ENCODE measurements at regions not wholly inside any gene's neighbourhood (a gene's known extent, or its start where the extent isn't known, plus 50 kb on each side); places are given as distances from the start of the nearest gene placed in this dataset.

- dilution Hi-C loops (cut with HindIII; ENCODE audit: low sequenced_read_pairs, unreplicated experiment): no loop called here
- Histone ChIP-seq H2BK20ac (ENCODE audit: low read depth, low read length) (no peak overlapping the region), H3K56ac (ENCODE audit: extremely low read depth, insufficient read depth, low read length) (no peak overlapping the region), H3K4me2 (ENCODE audit: low read depth, low read length) (no peak overlapping the region), H2AK9ac (replicated peaks; ENCODE audit: low read depth, low read length, poor library complexity) (no peak overlapping the region), H3K9ac (ENCODE audit: low read depth, low read length) (no peak overlapping the region), H3K36me3 (ENCODE audit: control insufficient read depth, insufficient read depth, low read length) (no peaks in the 10 kb centered on the region), H3K4me3 (ENCODE audit: insufficient read depth, low read depth, low read length) (no peak overlapping the region), H4K8ac (ENCODE audit: low read depth in 2 of 2, low read length in 2 of 2) (no peak overlapping the region), H3K4me1 (ENCODE audit: control insufficient read depth, insufficient read depth, low read length) (no peaks in the 10 kb centered on the region), H3K18ac (ENCODE audit: low read depth, low read length) (no peak overlapping the region), H3K23ac (ENCODE audit: low read depth, low read length) (no peak overlapping the region), H3K79me1 (ENCODE audit: low read depth in 1 of 2, low read length in 2 of 2) (no peaks in the 10 kb centered on the region), H3K4ac (ENCODE audit: low read depth, low read length) (no peak overlapping the region), H3K9me3 (ENCODE audit: control insufficient read depth, insufficient read depth, low read length) (peaks cover 12% of the 10 kb centered on the region; the same call in 1 of the 2 replicates), H3K27me3 (ENCODE audit: control insufficient read depth, insufficient read depth, low read length) (no peaks in the 10 kb centered on the region), H2AK5ac (ENCODE audit: low read depth, low read length) (no peak overlapping the region), H3K9me1 (ENCODE audit: insufficient read depth, low read length) (no peaks in the 10 kb centered on the region), H2BK15ac (ENCODE audit: low read depth, low read length) (no peak overlapping the region), H4K20me1 (ENCODE audit: insufficient read depth, low read length) (no peaks in the 10 kb centered on the region), H4K91ac (ENCODE audit: insufficient read depth, low read depth, low read length) (no peak overlapping the region), H2AFZ (replicated peaks; ENCODE audit: low read length, poor library complexity) (no peak overlapping the region), H3K14ac (replicated peaks; ENCODE audit: low read depth, low read length) (no peak overlapping the region), H3K27ac (ENCODE audit: insufficient read depth, low read length) (no peak overlapping the region), H4K5ac (ENCODE audit: low read depth, low read length) (no peak overlapping the region), H2BK5ac (ENCODE audit: low read depth, low read length, poor library complexity, severe bottlenecking) (no peak overlapping the region), H2BK120ac (ENCODE audit: low read depth, low read length) (no peak overlapping the region)
- intact Hi-C loops (cut with micrococcal nuclease): no loop called here
- TF ChIP-seq, protein P1, sequence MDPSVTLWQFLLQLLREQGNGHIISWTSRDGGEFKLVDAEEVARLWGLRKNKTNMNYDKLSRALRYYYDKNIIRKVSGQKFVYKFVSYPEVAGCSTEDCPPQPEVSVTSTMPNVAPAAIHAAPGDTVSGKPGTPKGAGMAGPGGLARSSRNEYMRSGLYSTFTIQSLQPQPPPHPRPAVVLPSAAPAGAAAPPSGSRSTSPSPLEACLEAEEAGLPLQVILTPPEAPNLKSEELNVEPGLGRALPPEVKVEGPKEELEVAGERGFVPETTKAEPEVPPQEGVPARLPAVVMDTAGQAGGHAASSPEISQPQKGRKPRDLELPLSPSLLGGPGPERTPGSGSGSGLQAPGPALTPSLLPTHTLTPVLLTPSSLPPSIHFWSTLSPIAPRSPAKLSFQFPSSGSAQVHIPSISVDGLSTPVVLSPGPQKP (IDR thresholded peaks at IDR 0.05; ENCODE audit: borderline replicate concordance, low read depth, low read length): no peak
- TF ChIP-seq RFX5 (IDR thresholded peaks at IDR 0.05; ENCODE audit: low read depth, low read length) (no peak), MAZ (IDR thresholded peaks at IDR 0.05; ENCODE audit: borderline replicate concordance, low read depth, low read length) (no peak), CEBPB (IDR thresholded peaks at IDR 0.05; ENCODE audit: low read depth, low read length) (no peak), CHD1 (IDR thresholded peaks at IDR 0.05; ENCODE audit: low read depth, low read length) (no peak), FOS (IDR thresholded peaks at IDR 0.05; ENCODE audit: low read depth, low read length) (no peak), MAFK (IDR thresholded peaks at IDR 0.05; ENCODE audit: low read depth, low read length) (no peak), SMC3 (IDR thresholded peaks at IDR 0.05; ENCODE audit: low read depth, low read length) (no peak), NFE2L2 (IDR thresholded peaks at IDR 0.05; ENCODE audit: low read depth, low read length) (no peak), POLR2A (IDR thresholded peaks at IDR 0.05; ENCODE audit: low read depth, low read length) (no peak), RCOR1 (IDR thresholded peaks at IDR 0.05; ENCODE audit: insufficient replicate concordance, low read length) (no peak), RAD21 (IDR thresholded peaks at IDR 0.05; ENCODE audit: low read length) (no peak), MXI1 (IDR thresholded peaks at IDR 0.05; ENCODE audit: borderline replicate concordance, low read depth, low read length) (no peak), BHLHE40 (IDR thresholded peaks at IDR 0.05; ENCODE audit: low read depth, low read length) (no peak)
- TF ChIP-seq, protein P2, sequence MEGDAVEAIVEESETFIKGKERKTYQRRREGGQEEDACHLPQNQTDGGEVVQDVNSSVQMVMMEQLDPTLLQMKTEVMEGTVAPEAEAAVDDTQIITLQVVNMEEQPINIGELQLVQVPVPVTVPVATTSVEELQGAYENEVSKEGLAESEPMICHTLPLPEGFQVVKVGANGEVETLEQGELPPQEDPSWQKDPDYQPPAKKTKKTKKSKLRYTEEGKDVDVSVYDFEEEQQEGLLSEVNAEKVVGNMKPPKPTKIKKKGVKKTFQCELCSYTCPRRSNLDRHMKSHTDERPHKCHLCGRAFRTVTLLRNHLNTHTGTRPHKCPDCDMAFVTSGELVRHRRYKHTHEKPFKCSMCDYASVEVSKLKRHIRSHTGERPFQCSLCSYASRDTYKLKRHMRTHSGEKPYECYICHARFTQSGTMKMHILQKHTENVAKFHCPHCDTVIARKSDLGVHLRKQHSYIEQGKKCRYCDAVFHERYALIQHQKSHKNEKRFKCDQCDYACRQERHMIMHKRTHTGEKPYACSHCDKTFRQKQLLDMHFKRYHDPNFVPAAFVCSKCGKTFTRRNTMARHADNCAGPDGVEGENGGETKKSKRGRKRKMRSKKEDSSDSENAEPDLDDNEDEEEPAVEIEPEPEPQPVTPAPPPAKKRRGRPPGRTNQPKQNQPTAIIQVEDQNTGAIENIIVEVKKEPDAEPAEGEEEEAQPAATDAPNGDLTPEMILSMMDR (conservative IDR thresholded peaks at IDR 0.05; ENCODE audit: low read depth, low read length): no peak
- TF ChIP-seq, protein P3, sequence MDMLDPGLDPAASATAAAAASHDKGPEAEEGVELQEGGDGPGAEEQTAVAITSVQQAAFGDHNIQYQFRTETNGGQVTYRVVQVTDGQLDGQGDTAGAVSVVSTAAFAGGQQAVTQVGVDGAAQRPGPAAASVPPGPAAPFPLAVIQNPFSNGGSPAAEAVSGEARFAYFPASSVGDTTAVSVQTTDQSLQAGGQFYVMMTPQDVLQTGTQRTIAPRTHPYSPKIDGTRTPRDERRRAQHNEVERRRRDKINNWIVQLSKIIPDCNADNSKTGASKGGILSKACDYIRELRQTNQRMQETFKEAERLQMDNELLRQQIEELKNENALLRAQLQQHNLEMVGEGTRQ (IDR thresholded peaks at IDR 0.05; ENCODE audit: low read depth, low read length): no peak
- ChIA-PET CTCF (no interaction called here), POLR2A (ENCODE audit: unreplicated experiment) (no interaction called here)
- in situ Hi-C loops (cut with MboI; ENCODE audit: low sequenced_read_pairs): no loop called here
- WGBS, 2 experiments (ENCODE audit: extremely low coverage in 2 of 2, insufficient read length in 1 of 2): no CpG with 5 or more reads among the region's 5 CpGs
- no TSS peak for BruUV-seq (replicated peaks)
- ATAC-seq (ENCODE audit: low read depth): no peak
- no peak for DNase-seq
Observed at GRCh38 chr13:19266979-19267378, 85.4 kb upstream of the TUBA3C start.

Data from IMR-90 (cell line).